HCT116 (cell line): ENCODE measurements at regions not wholly inside any gene's neighbourhood (a gene's known extent, or its start where the extent isn't known, plus 50 kb on each side); places are given as distances from the start of the nearest gene placed in this dataset.

Source experiments
- ATAC-seq: fragments of 200-7000 bp; cut with Tn5 transposase; 2 replicates; pipeline ENCODE4 v1.9.1; 2020; ENCODE audit warnings: mild to moderate bottlenecking, moderate library complexity
- BruUV-seq: library from RNA; stranded (reverse); fragments of 400-500 nt; replicated peaks from 2 replicates; lab custom pipeline; 2021; lab: Mats Ljungman, UMichigan
- CTCF ChIA-PET: fragments of 300-600 bp; sonication (Branson Sonifier 250); formaldehyde crosslinking; loops from one replicate; lab custom pipeline; 2021; ENCODE audit warnings: antibody characterized with exemption; lab: Charles Lee
- POLR2A ChIA-PET: fragments of 300-600, 350-600 bp; sonication (Branson Sonifier 250); formaldehyde crosslinking; loops from one replicate; lab custom pipeline; 2021; ENCODE audit warnings: antibody characterized with exemption; lab: Charles Lee
- RAD21 ChIA-PET, 2 experiments: fragments of 300-600 bp; sonication (Branson Sonifier 250); formaldehyde crosslinking; loops; one replicate each; lab custom pipeline; 2023; ENCODE audit warnings: low total read pairs in 2 of 2; ENCODE audit not compliant: uncharacterized antibody in 2 of 2, unreplicated experiment in 2 of 2, low non-redundant PET in 1 of 2; lab: Charles Lee
- DNase-seq: peaks from one replicate; pipeline ENCODE4 v3.0.0-alpha.2; 2010; ENCODE audit warnings: low read depth, low spot score
- H2AFZ ChIP-seq: fragments of 200-600 bp; shearing (Covaris generic), sonication (generic); 2 replicates; pipeline ENCODE4 v1.6.1; 2017; ENCODE audit warnings: low read depth, mixed run types, mixed read lengths, antibody characterized with exemption, low read length; ENCODE audit not compliant: poor library complexity, severe bottlenecking
- H3K27ac ChIP-seq: 2 replicates; pipeline ENCODE4 v1.5.1; 2012; ENCODE audit warnings: low read depth, low read length
- H3K27me3 ChIP-seq: fragments of 200-600 bp; sonication (generic); 2 replicates; pipeline ENCODE4 v1.6.1; 2016; ENCODE audit warnings: mixed run types, low read length, mixed read lengths; ENCODE audit not compliant: insufficient read depth
- H3K36me3 ChIP-seq, 2 experiments: fragments of 200-500 bp in 1 of 2; fragments of 200-600 bp in 1 of 2; sonication (Bioruptor generic) in 1 of 2; sonication (generic) in 1 of 2; 2 replicates each; pipeline versions ENCODE4 v1.5.1 to v1.6.1; 2014 to 2016; ENCODE audit warnings: low read length in 2 of 2, inconsistent platforms in 1 of 2, mixed read lengths in 1 of 2, mixed run types in 1 of 2; ENCODE audit not compliant: insufficient read depth in 2 of 2, control insufficient read depth in 1 of 2
- H3K4me1 ChIP-seq, 2 experiments: fragments of 200-600 bp in 1 of 2; sonication (generic) in 1 of 2; 2 replicates each; pipeline versions ENCODE4 v1.5.1 to v1.6.1; 2012 to 2017; ENCODE audit warnings: low read length in 2 of 2, inconsistent platforms in 1 of 2, mild to moderate bottlenecking in 1 of 2, mixed read lengths in 1 of 2, mixed run types in 1 of 2, moderate library complexity in 1 of 2; ENCODE audit not compliant: insufficient read depth in 2 of 2, control insufficient read depth in 1 of 2
- H3K4me2 ChIP-seq: fragments of 200-600 bp; sonication (generic); 2 replicates; pipeline ENCODE4 v1.6.1; 2017; ENCODE audit warnings: mixed run types, low read length, mixed read lengths
- H3K4me3 ChIP-seq, 2 experiments: fragments of 200-600 bp in 1 of 2; sonication (generic) in 1 of 2; replicated peaks in 1 of 2; 2 replicates each; pipeline ENCODE4 v1.5.1; 2011 to 2016; ENCODE audit warnings: low read length in 2 of 2, control low read depth in 1 of 2, low read depth in 1 of 2, mild to moderate bottlenecking in 1 of 2, mixed read lengths in 1 of 2, mixed run types in 1 of 2
- H3K79me2 ChIP-seq: fragments of 200-600 bp; sonication (generic); 2 replicates; pipeline ENCODE4 v1.6.1; 2017; ENCODE audit warnings: mild to moderate bottlenecking, mixed run types, low read length, moderate library complexity, mixed read lengths; ENCODE audit not compliant: insufficient read depth
- H3K9ac ChIP-seq: fragments of 200-600 bp; sonication (generic); 2 replicates; pipeline ENCODE4 v1.6.1; 2016; ENCODE audit warnings: low read length, mixed read lengths
- H3K9me2 ChIP-seq: fragments of 200-600 bp; sonication (generic), shearing (Covaris generic); 2 replicates; pipeline ENCODE4 v1.6.1; 2017; ENCODE audit warnings: mixed run types, mild to moderate bottlenecking, moderate library complexity; ENCODE audit not compliant: insufficient read depth
- H3K9me3 ChIP-seq, 2 experiments: fragments of 200-500 bp in 1 of 2; fragments of 200-600 bp in 1 of 2; sonication (Bioruptor generic) in 1 of 2; sonication (generic) in 1 of 2; 2 replicates each; pipeline ENCODE4 v1.6.1; 2014 to 2017; ENCODE audit warnings: low read length in 2 of 2, mixed read lengths in 2 of 2, inconsistent platforms in 1 of 2, low read depth in 1 of 2, mild to moderate bottlenecking in 1 of 2, mixed run types in 1 of 2, moderate library complexity in 1 of 2; ENCODE audit not compliant: control insufficient read depth in 1 of 2, insufficient read depth in 1 of 2
- H4K20me1 ChIP-seq: fragments of 200-600 bp; sonication (generic), shearing (Covaris generic); 2 replicates; pipeline ENCODE4 v1.6.1; 2017; ENCODE audit warnings: mixed run types, mild to moderate bottlenecking, moderate library complexity; ENCODE audit not compliant: insufficient read depth
- CEBPB ChIP-seq: IDR thresholded peaks from 2 replicates; pipeline ENCODE4 v1.6.1; 2012; ENCODE audit warnings: low read depth
- EGR1 ChIP-seq: IDR thresholded peaks from 2 replicates; pipeline ENCODE4 v1.6.1; 2012; ENCODE audit warnings: low read depth
- ELF1 ChIP-seq: IDR thresholded peaks from 2 replicates; pipeline ENCODE4 v1.6.1; 2012; ENCODE audit warnings: low read depth, borderline replicate concordance
- EZH2 ChIP-seq: fragments of 200-600 bp; sonication (generic); IDR thresholded peaks from 2 replicates; pipeline ENCODE4 v1.6.1; 2017; ENCODE audit warnings: antibody characterized with exemption, mixed run types
- FOSL1 ChIP-seq: IDR thresholded peaks from 2 replicates; pipeline ENCODE4 v1.6.1; 2012; ENCODE audit warnings: low read depth
- POLR2A ChIP-seq: IDR thresholded peaks from 2 replicates; pipeline ENCODE4 v1.7.0; 2011; ENCODE audit warnings: borderline replicate concordance; ENCODE audit not compliant: insufficient read depth, insufficient read length; ENCODE audit errors: extremely low read depth
- RAD21 ChIP-seq: IDR thresholded peaks from 2 replicates; pipeline ENCODE4 v1.6.1; 2012; ENCODE audit warnings: low read depth, mild to moderate bottlenecking
- SP1 ChIP-seq: IDR thresholded peaks from 2 replicates; pipeline ENCODE4 v1.6.1; 2012; ENCODE audit warnings: low read depth
- SRF ChIP-seq: IDR thresholded peaks from 2 replicates; pipeline ENCODE4 v1.6.1; 2012; ENCODE audit warnings: low read depth
- TCF7L2 ChIP-seq: IDR thresholded peaks from 2 replicates; pipeline ENCODE4 v1.7.0; 2011; ENCODE audit warnings: borderline replicate concordance, inconsistent platforms; ENCODE audit not compliant: insufficient read depth, insufficient read length; ENCODE audit errors: extremely low read depth
- YY1 ChIP-seq: IDR thresholded peaks from 2 replicates; pipeline ENCODE4 v1.6.1; 2011; ENCODE audit warnings: low read length, low read depth, moderate library complexity, mild to moderate bottlenecking; ENCODE audit not compliant: insufficient replicate concordance; ENCODE audit errors: extremely low read depth
- ZFX ChIP-seq: fragments of 450-650 bp; IDR thresholded peaks from 2 replicates; pipeline ENCODE4 v1.6.1; 2017
- intact Hi-C: fragments of 100-400 bp; cut with micrococcal nuclease; formaldehyde crosslinking; loops from 2 replicates; pipeline ENCODE4 v1.10.0; 2022
- TF ChIP-seq, protein P1 (sequence below): IDR thresholded peaks from 2 replicates; pipeline ENCODE4 v1.6.1; 2012
- TF ChIP-seq, protein P2 (sequence below), 3 experiments: fragments of 200-600 bp in 1 of 3; sonication (generic) in 1 of 3; IDR thresholded peaks in 2 of 3; conservative IDR thresholded peaks in 1 of 3; 2 replicates each; pipeline ENCODE4 v1.5.1; 2012 to 2017; ENCODE audit warnings: low read depth in 2 of 3, low read length in 2 of 3, antibody characterized with exemption in 1 of 3, borderline replicate concordance in 1 of 3, control low read depth in 1 of 3, mild to moderate bottlenecking in 1 of 3, mixed read lengths in 1 of 3, mixed run types in 1 of 3, moderate library complexity in 1 of 3; ENCODE audit not compliant: insufficient read depth in 1 of 3
- TF ChIP-seq, protein P3 (sequence below): IDR thresholded peaks from 2 replicates; pipeline ENCODE4 v1.6.1; 2012; ENCODE audit warnings: low read depth

DNA sequence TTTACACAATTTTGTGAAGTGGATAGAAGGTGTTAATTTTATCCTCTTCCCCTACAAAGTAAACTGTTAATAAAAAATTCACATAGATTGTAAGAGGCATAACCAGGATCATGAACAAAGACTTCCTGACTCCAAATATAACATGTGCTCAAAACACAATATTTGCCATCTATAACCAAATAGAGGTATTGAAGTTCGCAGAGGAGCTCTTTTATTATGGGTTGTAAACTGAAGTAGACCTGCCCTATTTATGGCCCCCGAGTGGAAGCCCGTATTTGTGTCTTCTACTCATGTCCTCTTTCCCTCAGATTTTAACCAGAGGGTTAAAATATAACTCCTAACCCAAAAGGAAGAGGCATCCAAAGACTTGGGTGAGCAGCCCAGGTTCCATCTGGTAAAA, 285.6 kb upstream of the COL8A1 start:
- Histone ChIP-seq H3K36me3 (no peaks in the 10 kb centered on the region), H3K27ac (no peak overlapping the region), H3K9ac (no peak overlapping the region), H3K9me3 (no peaks in the 10 kb centered on the region), H2AFZ (no peak overlapping the region), H3K4me1 (no peaks in the 10 kb centered on the region), H3K79me2 (no peaks in the 10 kb centered on the region), H3K4me2 (no peak overlapping the region), H4K20me1 (no peaks in the 10 kb centered on the region), H3K4me3 (no peak overlapping the region), H3K9me2 (no peaks in the 10 kb centered on the region), H3K27me3 (peaks cover 63% of the 10 kb centered on the region)
- no peak for TF ChIP-seq CEBPB
- TF ChIP-seq SP1 = no peak
- no peak for TF ChIP-seq EGR1
- no peak for TF ChIP-seq YY1
- TF ChIP-seq, protein P1, sequence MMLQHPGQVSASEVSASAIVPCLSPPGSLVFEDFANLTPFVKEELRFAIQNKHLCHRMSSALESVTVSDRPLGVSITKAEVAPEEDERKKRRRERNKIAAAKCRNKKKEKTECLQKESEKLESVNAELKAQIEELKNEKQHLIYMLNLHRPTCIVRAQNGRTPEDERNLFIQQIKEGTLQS = no peak
- TF ChIP-seq ZFX = no peak
- TF ChIP-seq EZH2 = no peak
- TF ChIP-seq, protein P2, sequence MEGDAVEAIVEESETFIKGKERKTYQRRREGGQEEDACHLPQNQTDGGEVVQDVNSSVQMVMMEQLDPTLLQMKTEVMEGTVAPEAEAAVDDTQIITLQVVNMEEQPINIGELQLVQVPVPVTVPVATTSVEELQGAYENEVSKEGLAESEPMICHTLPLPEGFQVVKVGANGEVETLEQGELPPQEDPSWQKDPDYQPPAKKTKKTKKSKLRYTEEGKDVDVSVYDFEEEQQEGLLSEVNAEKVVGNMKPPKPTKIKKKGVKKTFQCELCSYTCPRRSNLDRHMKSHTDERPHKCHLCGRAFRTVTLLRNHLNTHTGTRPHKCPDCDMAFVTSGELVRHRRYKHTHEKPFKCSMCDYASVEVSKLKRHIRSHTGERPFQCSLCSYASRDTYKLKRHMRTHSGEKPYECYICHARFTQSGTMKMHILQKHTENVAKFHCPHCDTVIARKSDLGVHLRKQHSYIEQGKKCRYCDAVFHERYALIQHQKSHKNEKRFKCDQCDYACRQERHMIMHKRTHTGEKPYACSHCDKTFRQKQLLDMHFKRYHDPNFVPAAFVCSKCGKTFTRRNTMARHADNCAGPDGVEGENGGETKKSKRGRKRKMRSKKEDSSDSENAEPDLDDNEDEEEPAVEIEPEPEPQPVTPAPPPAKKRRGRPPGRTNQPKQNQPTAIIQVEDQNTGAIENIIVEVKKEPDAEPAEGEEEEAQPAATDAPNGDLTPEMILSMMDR (IDR thresholded peaks at IDR 0.05 in 2 of 3, conservative IDR thresholded peaks at IDR 0.05 in 1 of 3; ENCODE audit: borderline replicate concordance in 1 of 3, insufficient read depth in 1 of 3, low read depth in 2 of 3, low read length in 2 of 3) = no peak
- no peak for TF ChIP-seq RAD21
- RAD21 ChIA-PET = no interaction called here
- DNase-seq (no peak), ATAC-seq (no peak)
- no TSS peak for BruUV-seq
- CTCF ChIA-PET = no interaction called here
- intact Hi-C loops = no loop called here
- POLR2A ChIA-PET = no interaction called here

DNA sequence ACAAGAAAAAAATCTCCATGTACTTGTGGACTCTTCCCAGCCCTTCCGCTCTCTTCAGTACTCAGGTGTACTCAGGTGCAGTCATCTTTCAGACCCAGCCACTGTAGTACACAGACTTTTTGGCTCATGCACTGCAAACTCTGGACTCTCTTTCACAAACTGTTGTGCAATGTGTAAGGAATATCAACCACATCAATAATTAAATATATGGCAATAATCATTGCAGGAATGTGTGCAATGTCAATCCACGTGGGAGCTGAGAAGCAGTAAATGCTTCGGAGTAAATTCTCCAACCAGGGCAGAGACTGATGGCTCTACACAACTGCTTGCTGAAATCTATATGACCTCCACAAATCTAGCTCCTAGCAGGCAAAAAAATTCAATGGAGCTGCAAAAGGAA, 287.3 kb upstream of the COL8A1 start:
- intact Hi-C loops = no loop called here
- no peak overlapping the region for H3K9ac ChIP-seq
- RAD21 ChIA-PET = no interaction called here
- no peak overlapping the region for H3K4me3 ChIP-seq
- POLR2A ChIA-PET = no interaction called here
- H2AFZ ChIP-seq = no peak overlapping the region
- ATAC-seq (no peak), DNase-seq (no peak)
- H3K4me1 ChIP-seq = no peaks in the 10 kb centered on the region
- H4K20me1 ChIP-seq = no peaks in the 10 kb centered on the region
- H3K79me2 ChIP-seq = no peaks in the 10 kb centered on the region
- H3K9me2 ChIP-seq = no peaks in the 10 kb centered on the region
- no peaks in the 10 kb centered on the region for H3K9me3 ChIP-seq
- BruUV-seq = no TSS peak
- no peak overlapping the region for H3K4me2 ChIP-seq
- CTCF ChIA-PET = no interaction called here
- H3K27me3 ChIP-seq = peaks cover 46% of the 10 kb centered on the region
- H3K27ac ChIP-seq = no peak overlapping the region
- no peaks in the 10 kb centered on the region for H3K36me3 ChIP-seq
- TF ChIP-seq EGR1 (no peak), TCF7L2 (no peak), RAD21 (no peak), ELF1 (no peak), POLR2A (no peak), YY1 (no peak), SRF (no peak), FOSL1 (no peak), CEBPB (no peak)
- TF ChIP-seq, protein P1 = no peak
- TF ChIP-seq, protein P3, sequence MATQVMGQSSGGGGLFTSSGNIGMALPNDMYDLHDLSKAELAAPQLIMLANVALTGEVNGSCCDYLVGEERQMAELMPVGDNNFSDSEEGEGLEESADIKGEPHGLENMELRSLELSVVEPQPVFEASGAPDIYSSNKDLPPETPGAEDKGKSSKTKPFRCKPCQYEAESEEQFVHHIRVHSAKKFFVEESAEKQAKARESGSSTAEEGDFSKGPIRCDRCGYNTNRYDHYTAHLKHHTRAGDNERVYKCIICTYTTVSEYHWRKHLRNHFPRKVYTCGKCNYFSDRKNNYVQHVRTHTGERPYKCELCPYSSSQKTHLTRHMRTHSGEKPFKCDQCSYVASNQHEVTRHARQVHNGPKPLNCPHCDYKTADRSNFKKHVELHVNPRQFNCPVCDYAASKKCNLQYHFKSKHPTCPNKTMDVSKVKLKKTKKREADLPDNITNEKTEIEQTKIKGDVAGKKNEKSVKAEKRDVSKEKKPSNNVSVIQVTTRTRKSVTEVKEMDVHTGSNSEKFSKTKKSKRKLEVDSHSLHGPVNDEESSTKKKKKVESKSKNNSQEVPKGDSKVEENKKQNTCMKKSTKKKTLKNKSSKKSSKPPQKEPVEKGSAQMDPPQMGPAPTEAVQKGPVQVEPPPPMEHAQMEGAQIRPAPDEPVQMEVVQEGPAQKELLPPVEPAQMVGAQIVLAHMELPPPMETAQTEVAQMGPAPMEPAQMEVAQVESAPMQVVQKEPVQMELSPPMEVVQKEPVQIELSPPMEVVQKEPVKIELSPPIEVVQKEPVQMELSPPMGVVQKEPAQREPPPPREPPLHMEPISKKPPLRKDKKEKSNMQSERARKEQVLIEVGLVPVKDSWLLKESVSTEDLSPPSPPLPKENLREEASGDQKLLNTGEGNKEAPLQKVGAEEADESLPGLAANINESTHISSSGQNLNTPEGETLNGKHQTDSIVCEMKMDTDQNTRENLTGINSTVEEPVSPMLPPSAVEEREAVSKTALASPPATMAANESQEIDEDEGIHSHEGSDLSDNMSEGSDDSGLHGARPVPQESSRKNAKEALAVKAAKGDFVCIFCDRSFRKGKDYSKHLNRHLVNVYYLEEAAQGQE = no peak
